Fibroblast of the aortic adventitia (primary cell): ENCODE measurements at regions not wholly inside any gene's neighbourhood (a gene's known extent, or its start where the extent isn't known, plus 50 kb on each side); places are given as distances from the start of the nearest gene placed in this dataset.
"Not testable (repeated sequence)": the region's sequence is repeated elsewhere in the genome, so short reads cannot be mapped to it uniquely, and the experiment has no call there.

ENCODE experiments used
- DNase-seq: peaks from one replicate; pipeline ENCODE4 v3.0.0-alpha.2; 2010; ENCODE audit warnings: low read depth
- H3K4me3 ChIP-seq: 2 replicates; pipeline ENCODE4 v1.5.1; 2011; ENCODE audit warnings: low read depth, mild to moderate bottlenecking, control low read depth, low read length, moderate library complexity
- CTCF ChIP-seq: IDR thresholded peaks from 2 replicates; pipeline ENCODE4 v1.5.1; 2011; ENCODE audit warnings: mild to moderate bottlenecking, low read length, control low read depth, inconsistent platforms; ENCODE audit not compliant: insufficient read depth

- no peak overlapping the region for H3K4me3 ChIP-seq
- no peak for TF ChIP-seq CTCF
- no peak for DNase-seq
These were observed 476.5 kb upstream of the MAP3K7 start for GRCh38 chr6:91063362-91063761.

- DNase-seq: no peak
- TF ChIP-seq CTCF: no peak
- no peak overlapping the region for H3K4me3 ChIP-seq
These were observed 470.8 kb upstream of the MAP3K7 start for GRCh38 chr6:91057689-91058088.

GRCh38 chr6:91055959-91056358, 469.1 kb upstream of the MAP3K7 start:
- no peak for TF ChIP-seq CTCF
- no peak for DNase-seq
- H3K4me3 ChIP-seq: no peak overlapping the region

GRCh38 chr6:91052473-91053450, 465.9 kb upstream of the MAP3K7 start:
- not testable (repeated sequence) for H3K4me3 ChIP-seq, DNase-seq

- no peak for TF ChIP-seq CTCF
These were observed 458.3 kb upstream of the MAP3K7 start for GRCh38 chr6:91045161-91045560.

GRCh38 chr6:91043751-91044150, 456.9 kb upstream of the MAP3K7 start:
- no peak for TF ChIP-seq CTCF
- no peak overlapping the region for H3K4me3 ChIP-seq
- no peak for DNase-seq

More at GRCh38 chr6:91045161-91045560, 458.3 kb upstream of the MAP3K7 start:
- DNase-seq: no peak
- H3K4me3 ChIP-seq: no peak overlapping the region

GRCh38 chr6:91042656-91043055, 455.8 kb upstream of the MAP3K7 start:
- TF ChIP-seq CTCF: no peak
- DNase-seq: no peak
- no peak overlapping the region for H3K4me3 ChIP-seq
